ENCODE measurements at regions not wholly inside any gene's neighbourhood (a gene's known extent, or its start where the extent isn't known, plus 50 kb on each side); places are given as distances from the start of the nearest gene placed in this dataset.

GRCh38 chr2:7530001-7530400, 612.8 kb downstream of the RNF144A start:
- no peak overlapping the region for H3K4me3 Mint-ChIP-seq (ENCODE audit: unreplicated experiment)
- H3K36me3 ChIP-seq (ENCODE audit: control insufficient read depth, insufficient read depth, low read length): no peaks in the 10 kb centered on the region
- H3K27me3 ChIP-seq (replicated peaks; ENCODE audit: control insufficient read depth, insufficient read depth, low read length): no peaks in the 10 kb centered on the region
- no TSS peak for BruUV-seq (replicated peaks)
- H3K4me1 Mint-ChIP-seq (ENCODE audit: low read depth, unreplicated experiment): no peaks in the 10 kb centered on the region
- H3K4me1 ChIP-seq: no peaks in the 10 kb centered on the region
- no peak for DNase-seq
- no peaks in the 10 kb centered on the region for H3K36me3 Mint-ChIP-seq (ENCODE audit: insufficient read depth, unreplicated experiment)
- H3K9me3 ChIP-seq: 0 out of 2 replicates have a peak, but pooled peaks cover 16% of the 10 kb centered on the region
- POLR2A ChIA-PET: no interaction called here
- intact Hi-C loops (cut with micrococcal nuclease; ENCODE audit: unreplicated experiment): no loop called here
- no peaks in the 10 kb centered on the region for H3K27me3 Mint-ChIP-seq (ENCODE audit: insufficient read depth, unreplicated experiment)
- CTCF ChIA-PET: no interaction called here
- no peak for TF ChIP-seq CTCF (IDR thresholded peaks at IDR 0.05; ENCODE audit: insufficient read depth in 1 of 2, low read depth in 1 of 2, low read length in 1 of 2, severe bottlenecking in 1 of 2, unreplicated experiment in 1 of 2)
- H3K27ac Mint-ChIP-seq (ENCODE audit: unreplicated experiment): no peak overlapping the region
- no peak overlapping the region for H3K4me3 ChIP-seq (ENCODE audit: low read depth, low read length)
- H3K9me3 Mint-ChIP-seq (ENCODE audit: unreplicated experiment): peaks cover 36% of the 10 kb centered on the region

GRCh38 chr2:7539077-7539476, 621.9 kb downstream of the RNF144A start:
- CTCF ChIA-PET: no interaction called here
- peaks cover 24% of the 10 kb centered on the region for H3K9me3 Mint-ChIP-seq (ENCODE audit: unreplicated experiment)
- no peak for DNase-seq
- no peaks in the 10 kb centered on the region for H3K36me3 Mint-ChIP-seq (ENCODE audit: insufficient read depth, unreplicated experiment)
- Histone ChIP-seq H3K27me3 (replicated peaks; ENCODE audit: control insufficient read depth, insufficient read depth, low read length) (no peaks in the 10 kb centered on the region), H3K4me3 (ENCODE audit: low read depth, low read length) (no peak overlapping the region), H3K36me3 (ENCODE audit: control insufficient read depth, insufficient read depth, low read length) (no peaks in the 10 kb centered on the region), H3K9me3 (no peaks in the 10 kb centered on the region), H3K4me1 (no peaks in the 10 kb centered on the region)
- H3K4me3 Mint-ChIP-seq (ENCODE audit: unreplicated experiment): no peak overlapping the region
- intact Hi-C loops (cut with micrococcal nuclease; ENCODE audit: unreplicated experiment): no loop called here
- H3K4me1 Mint-ChIP-seq (ENCODE audit: low read depth, unreplicated experiment): no peaks in the 10 kb centered on the region
- BruUV-seq (replicated peaks): no TSS peak
- POLR2A ChIA-PET: no interaction called here
- TF ChIP-seq CTCF (IDR thresholded peaks at IDR 0.05; ENCODE audit: insufficient read depth in 1 of 2, low read depth in 1 of 2, low read length in 1 of 2, severe bottlenecking in 1 of 2, unreplicated experiment in 1 of 2): no peak
- H3K27ac Mint-ChIP-seq (ENCODE audit: unreplicated experiment): no peak overlapping the region
- peaks cover 2% of the 10 kb centered on the region for H3K27me3 Mint-ChIP-seq (ENCODE audit: insufficient read depth, unreplicated experiment)

GRCh38 chr2:7539760-7540159, 622.5 kb downstream of the RNF144A start:
- Mint-ChIP-seq H3K4me1 (ENCODE audit: low read depth, unreplicated experiment) (no peaks in the 10 kb centered on the region), H3K4me3 (ENCODE audit: unreplicated experiment) (no peak overlapping the region), H3K36me3 (ENCODE audit: insufficient read depth, unreplicated experiment) (no peaks in the 10 kb centered on the region), H3K27me3 (ENCODE audit: insufficient read depth, unreplicated experiment) (peaks cover 2% of the 10 kb centered on the region), H3K27ac (ENCODE audit: unreplicated experiment) (no peak overlapping the region), H3K9me3 (ENCODE audit: unreplicated experiment) (peaks cover 18% of the 10 kb centered on the region)
- intact Hi-C loops (cut with micrococcal nuclease; ENCODE audit: unreplicated experiment): no loop called here
- no peaks in the 10 kb centered on the region for H3K9me3 ChIP-seq
- BruUV-seq (replicated peaks): no TSS peak
- no peak for DNase-seq
- no peak for TF ChIP-seq CTCF (IDR thresholded peaks at IDR 0.05; ENCODE audit: insufficient read depth in 1 of 2, low read depth in 1 of 2, low read length in 1 of 2, severe bottlenecking in 1 of 2, unreplicated experiment in 1 of 2)
- ChIA-PET POLR2A (no interaction called here), CTCF (no interaction called here)
- no peaks in the 10 kb centered on the region for H3K4me1 ChIP-seq
- H3K4me3 ChIP-seq (ENCODE audit: low read depth, low read length): no peak overlapping the region
- no peaks in the 10 kb centered on the region for H3K36me3 ChIP-seq (ENCODE audit: control insufficient read depth, insufficient read depth, low read length)
- no peaks in the 10 kb centered on the region for H3K27me3 ChIP-seq (replicated peaks; ENCODE audit: control insufficient read depth, insufficient read depth, low read length)

Measured in Caco-2 (cell line).